SKM-1 treated with dmso at 0.1 percent for 144 hours (cell line): ENCODE measurements at regions not wholly inside any gene's neighbourhood (a gene's known extent, or its start where the extent isn't known, plus 50 kb on each side); places are given as distances from the start of the nearest gene placed in this dataset.
"Not testable (repeated sequence)": the region's sequence is repeated elsewhere in the genome, so short reads cannot be mapped to it uniquely, and the experiment has no call there.

Source experiments
- DNase-seq: peaks from one replicate; lab custom pipeline; 2025; ENCODE audit not compliant: unreplicated experiment; lab: John Stamatoyannopoulos, UW

GRCh38 chr11:33428435-33428834 is 171.3 kb downstream of the HIPK3 start:
- not testable (repeated sequence) for DNase-seq

- no peak for DNase-seq
Observed at GRCh38 chr11:33420959-33421566, 163.9 kb downstream of the HIPK3 start.

- no peak for DNase-seq
Observed at GRCh38 chr11:33419924-33420323, 162.7 kb downstream of the HIPK3 start.

GRCh38 chr11:33417121-33417520 is 159.9 kb downstream of the HIPK3 start:
- DNase-seq, result no peak

- no peak for DNase-seq
Observed at GRCh38 chr11:33413301-33413700, 156.1 kb downstream of the HIPK3 start.

- DNase-seq, result no peak
Observed at GRCh38 chr11:33412241-33412640, 155.1 kb downstream of the HIPK3 start.

GRCh38 chr11:33411751-33412150 is 154.6 kb downstream of the HIPK3 start:
- no peak for DNase-seq

GRCh38 chr11:33410086-33410765 is 153.0 kb downstream of the HIPK3 start:
- no peak for DNase-seq
